ENCODE measurements at regions not wholly inside any gene's neighbourhood (a gene's known extent, or its start where the extent isn't known, plus 50 kb on each side); places are given as distances from the start of the nearest gene placed in this dataset.

GRCh38 chr5:98364549-98364948, 408.9 kb upstream of the RGMB start:
- TF ChIP-seq CTCF (conservative IDR thresholded peaks at IDR 0.05; ENCODE audit: low read depth, low read length) (no peak), EZH2 (IDR thresholded peaks at IDR 0.05; ENCODE audit: borderline replicate concordance, low read depth, low read length, poor library complexity, severe bottlenecking) (no peak)
